BLaER1 treated with 17β-estradiol and CSF1 and Interleukin-3, amounts not matched to agents 10 nM and 100 nM (cell line): ENCODE measurements at regions not wholly inside any gene's neighbourhood (a gene's known extent, or its start where the extent isn't known, plus 50 kb on each side); places are given as distances from the start of the nearest gene placed in this dataset.

Source experiments
- H3K27ac ChIP-seq, 11 experiments: shearing (Covaris generic); formaldehyde crosslinking; 2 replicates each; pipeline ENCODE4 v1.8.1; 2022
- H3K27me3 ChIP-seq, 11 experiments: shearing (Covaris generic); formaldehyde crosslinking; 2 replicates each; pipeline ENCODE4 v1.8.1; 2022
- H3K36me3 ChIP-seq, 11 experiments: shearing (Covaris generic); formaldehyde crosslinking; 2 replicates each; pipeline ENCODE4 v1.8.1; 2022
- H3K4me1 ChIP-seq, 10 experiments: shearing (Covaris generic); formaldehyde crosslinking; 2 replicates each; pipeline ENCODE4 v1.8.1; 2022
- H3K4me2 ChIP-seq, 11 experiments: shearing (Covaris generic); formaldehyde crosslinking; 2 replicates each; pipeline ENCODE4 v1.8.1; 2022
- H3K4me3 ChIP-seq, 10 experiments: shearing (Covaris generic); formaldehyde crosslinking; 2 replicates each; pipeline ENCODE4 v1.8.1; 2022
- H3K9ac ChIP-seq, 11 experiments: shearing (Covaris generic); formaldehyde crosslinking; 2 replicates each; pipeline ENCODE4 v1.8.1; 2022
- H3K9me3 ChIP-seq, 11 experiments: shearing (Covaris generic); formaldehyde crosslinking; replicated peaks in 1 of 11; 2 replicates each; pipeline ENCODE4 v1.8.1; 2022
- H4K20me1 ChIP-seq, 11 experiments: shearing (Covaris generic); formaldehyde crosslinking; 2 replicates each; pipeline ENCODE4 v1.8.1; 2022
- Cebpa-rat ChIP-seq, 11 experiments: shearing (Covaris generic); IDR thresholded peaks; 2 replicates each; pipeline ENCODE4 v1.8.1; 2022

GRCh38 chr2:181805228-181806038 lies 86.1 kb upstream of the ITPRID2 start:
- Histone ChIP-seq H3K27ac (peak overlapping the region in 8 of 11 experiments; percentile 24 to 84 (median 56); a peak in 12 of 22 replicates), H3K4me3 (no peak overlapping the region; a peak in 1 of 20 replicates), H3K27me3 (no peaks in the 10 kb centered on the region), H3K4me1 (peaks cover 0 to 44% (median 23%) of the 10 kb centered on the region in 10 experiments; a peak in 14 of 20 replicates), H4K20me1 (no peaks in the 10 kb centered on the region), H3K36me3 (no peaks in the 10 kb centered on the region), H3K9me3 (peaks cover 0 to 16% (median 5%) of the 10 kb centered on the region in 11 experiments; a peak in 9 of 22 replicates), H3K4me2 (peak overlapping the region in 8 of 11 experiments; percentile 11 to 91 (median 72); a peak in 14 of 22 replicates), H3K9ac (peak overlapping the region in 4 of 11 experiments; percentile 33 to 68 (median 60); a peak in 7 of 22 replicates)
- TF ChIP-seq Cebpa-rat (IDR thresholded peaks at IDR 0.05) = no peak

GRCh38 chr2:181806039-181806392 lies 85.5 kb upstream of the ITPRID2 start:
- no peak for TF ChIP-seq Cebpa-rat (IDR thresholded peaks at IDR 0.05)
- H3K27me3 ChIP-seq = no peaks in the 10 kb centered on the region
- H3K9ac ChIP-seq = peak overlapping the region in 4 of 11 experiments; percentile 33 to 68 (median 60); a peak in 7 of 22 replicates
- H3K4me2 ChIP-seq = peak overlapping the region in 7 of 11 experiments; percentile 11 to 91 (median 78); a peak in 14 of 22 replicates
- H4K20me1 ChIP-seq = no peaks in the 10 kb centered on the region
- H3K4me1 ChIP-seq = peaks cover 0 to 49% (median 25%) of the 10 kb centered on the region in 10 experiments; a peak in 14 of 20 replicates
- no peak overlapping the region for H3K4me3 ChIP-seq
- no peaks in the 10 kb centered on the region for H3K36me3 ChIP-seq
- peaks cover 0 to 16% (median 5%) of the 10 kb centered on the region in 11 experiments; a peak in 9 of 22 replicates for H3K9me3 ChIP-seq
- peak overlapping the region in 7 of 11 experiments; percentile 24 to 84 (median 64); a peak in 11 of 22 replicates for H3K27ac ChIP-seq

GRCh38 chr2:181807526-181807925 lies 84.0 kb upstream of the ITPRID2 start:
- Histone ChIP-seq H3K9ac (no peak overlapping the region), H4K20me1 (no peaks in the 10 kb centered on the region), H3K36me3 (no peaks in the 10 kb centered on the region), H3K4me2 (no peak overlapping the region), H3K9me3 (peaks cover 0 to 6% (median under 1%) of the 10 kb centered on the region in 11 experiments; a peak in 8 of 22 replicates), H3K27me3 (no peaks in the 10 kb centered on the region), H3K27ac (no peak overlapping the region), H3K4me3 (no peak overlapping the region), H3K4me1 (peaks cover 0 to 64% (median 27%) of the 10 kb centered on the region in 10 experiments; a peak in 14 of 20 replicates)
- TF ChIP-seq Cebpa-rat (IDR thresholded peaks at IDR 0.05) = no peak

- Histone ChIP-seq H3K27me3 (no peaks in the 10 kb centered on the region), H3K36me3 (no peaks in the 10 kb centered on the region), H3K27ac (peak overlapping the region in 4 of 11 experiments; percentile 4 to 60 (median 30); a peak in 5 of 22 replicates), H3K4me2 (peak overlapping the region in 6 of 11 experiments; percentile 18 to 67 (median 58); a peak in 10 of 22 replicates), H3K4me1 (peaks cover 0 to 55% (median 7%) of the 10 kb centered on the region in 10 experiments; a peak in 12 of 20 replicates), H3K4me3 (no peak overlapping the region), H3K9ac (peak overlapping the region in 1 of 11 experiments; percentile 50; a peak in 2 of 22 replicates), H4K20me1 (no peaks in the 10 kb centered on the region), H3K9me3 (no peaks in the 10 kb centered on the region)
- TF ChIP-seq Cebpa-rat (IDR thresholded peaks at IDR 0.05) = no peak
Observed at GRCh38 chr2:181810823-181811695, 80.5 kb upstream of the ITPRID2 start.

- Histone ChIP-seq H3K27me3 (no peaks in the 10 kb centered on the region), H3K4me2 (peak overlapping the region in 4 of 11 experiments; percentile 50 to 67 (median 63); a peak in 7 of 22 replicates), H4K20me1 (no peaks in the 10 kb centered on the region), H3K4me1 (peaks cover 0 to 52% (median 4%) of the 10 kb centered on the region in 10 experiments; a peak in 9 of 20 replicates), H3K4me3 (no peak overlapping the region), H3K9me3 (no peaks in the 10 kb centered on the region), H3K36me3 (no peaks in the 10 kb centered on the region), H3K9ac (no peak overlapping the region), H3K27ac (peak overlapping the region in 1 of 11 experiments; percentile 46; a peak in 1 of 22 replicates)
- no peak for TF ChIP-seq Cebpa-rat (IDR thresholded peaks at IDR 0.05)
Observed at GRCh38 chr2:181812106-181812743, 79.3 kb upstream of the ITPRID2 start.

- Histone ChIP-seq H3K27ac (no peak overlapping the region), H3K9ac (no peak overlapping the region), H3K4me2 (peak overlapping the region in 1 of 11 experiments; percentile 24; a peak in 1 of 22 replicates), H3K9me3 (no peaks in the 10 kb centered on the region), H3K36me3 (no peaks in the 10 kb centered on the region), H4K20me1 (no peaks in the 10 kb centered on the region), H3K27me3 (no peaks in the 10 kb centered on the region), H3K4me1 (peaks cover 0 to 50% (median 4%) of the 10 kb centered on the region in 10 experiments; a peak in 9 of 20 replicates), H3K4me3 (no peak overlapping the region)
- no peak for TF ChIP-seq Cebpa-rat (IDR thresholded peaks at IDR 0.05)
Observed at GRCh38 chr2:181814057-181814491, 77.5 kb upstream of the ITPRID2 start.

GRCh38 chr2:181817509-181817908 lies 74.0 kb upstream of the ITPRID2 start:
- no peak for TF ChIP-seq Cebpa-rat (IDR thresholded peaks at IDR 0.05)
- H3K9ac ChIP-seq = no peak overlapping the region
- no peak overlapping the region for H3K27ac ChIP-seq
- H3K9me3 ChIP-seq = no peaks in the 10 kb centered on the region
- H3K36me3 ChIP-seq = no peaks in the 10 kb centered on the region
- no peaks in the 10 kb centered on the region for H4K20me1 ChIP-seq
- no peak overlapping the region for H3K4me3 ChIP-seq
- H3K27me3 ChIP-seq = no peaks in the 10 kb centered on the region
- H3K4me1 ChIP-seq = peaks cover 0 to 20% (median 0%) of the 10 kb centered on the region in 10 experiments; a peak in 7 of 20 replicates
- no peak overlapping the region for H3K4me2 ChIP-seq

GRCh38 chr2:181818058-181818680 lies 73.4 kb upstream of the ITPRID2 start:
- Histone ChIP-seq H3K27me3 (no peaks in the 10 kb centered on the region), H3K36me3 (no peaks in the 10 kb centered on the region), H3K4me3 (no peak overlapping the region), H3K4me1 (peaks cover 0 to 13% (median 0%) of the 10 kb centered on the region in 10 experiments; a peak in 5 of 20 replicates), H3K9me3 (no peaks in the 10 kb centered on the region), H4K20me1 (no peaks in the 10 kb centered on the region), H3K9ac (no peak overlapping the region), H3K4me2 (no peak overlapping the region), H3K27ac (no peak overlapping the region)
- TF ChIP-seq Cebpa-rat (IDR thresholded peaks at IDR 0.05) = no peak
